Common myeloid progenitor, CD34-positive (primary cell): ENCODE measurements at regions not wholly inside any gene's neighbourhood (a gene's known extent, or its start where the extent isn't known, plus 50 kb on each side); places are given as distances from the start of the nearest gene placed in this dataset.

ENCODE experiments used
- CTCF ChIA-PET: fragments of 350-600 bp; sonication (Branson Sonifier 250); formaldehyde crosslinking; loops from one replicate; lab custom pipeline; 2021; ENCODE audit warnings: antibody characterized with exemption; lab: Charles Lee
- POLR2A ChIA-PET: fragments of 350-600 bp; sonication (Branson Sonifier 250); formaldehyde crosslinking; loops from one replicate; lab custom pipeline; 2021; ENCODE audit warnings: antibody characterized with exemption; lab: Charles Lee
- DNase-seq, 3 donors: peaks; one replicate each; pipeline versions ENCODE4 v3.0.0 to v3.0.0-alpha.2; 2013
- H3K27ac ChIP-seq, 2 experiments: 1 replicate in 1 of 2; 2 replicates in 1 of 2; pipeline ENCODE4 v1.7.0; 2013; ENCODE audit warnings: inconsistent platforms in 2 of 2, low read length in 2 of 2, mild to moderate bottlenecking in 2 of 2, low read depth in 1 of 2, moderate library complexity in 1 of 2; ENCODE audit not compliant: severe bottlenecking in 2 of 2, insufficient read depth in 1 of 2, poor library complexity in 1 of 2
- H3K27me3 ChIP-seq, 5 experiments: replicated peaks in 2 of 5; 1 replicate in 3 of 5; 2 replicates in 2 of 5; pipeline versions ENCODE4 v1.6.1 to v1.7.0; 2013; ENCODE audit warnings: low read length in 4 of 5, mild to moderate bottlenecking in 2 of 5, moderate library complexity in 2 of 5, inconsistent platforms in 1 of 5; ENCODE audit not compliant: insufficient read depth in 5 of 5, control insufficient read depth in 4 of 5
- H3K36me3 ChIP-seq, 4 experiments: 1 replicate in 2 of 4; 2 replicates in 2 of 4; pipeline versions ENCODE4 v1.6.1 to v1.7.0; 2013; ENCODE audit warnings: low read length in 3 of 4, control low read depth in 1 of 4, mild to moderate bottlenecking in 1 of 4; ENCODE audit not compliant: control insufficient read depth in 4 of 4, insufficient read depth in 4 of 4
- H3K4me1 ChIP-seq, 4 experiments: 1 replicate in 3 of 4; 2 replicates in 1 of 4; pipeline versions ENCODE4 v1.6.1 to v1.7.1; 2013; ENCODE audit warnings: low read length in 3 of 4, mild to moderate bottlenecking in 3 of 4, control low read depth in 1 of 4, inconsistent platforms in 1 of 4, moderate library complexity in 1 of 4; ENCODE audit not compliant: control insufficient read depth in 4 of 4, insufficient read depth in 4 of 4; ENCODE audit errors: control extremely low read depth in 1 of 4
- H3K4me3 ChIP-seq, 7 experiments: 1 replicate in 4 of 7; 2 replicates in 3 of 7; pipeline versions ENCODE4 v1.5.1 to v1.7.0; 2013; ENCODE audit warnings: mild to moderate bottlenecking in 7 of 7, low read length in 6 of 7, moderate library complexity in 6 of 7, inconsistent platforms in 2 of 7, low read depth in 2 of 7, control low read depth in 1 of 7; ENCODE audit not compliant: insufficient read depth in 4 of 7, control insufficient read depth in 1 of 7; ENCODE audit errors: extremely low read depth in 1 of 7
- H3K9me3 ChIP-seq, 5 experiments: 1 replicate in 4 of 5; 2 replicates in 1 of 5; pipeline versions ENCODE4 v1.6.1 to v1.7.1; 2013; ENCODE audit warnings: low read length in 4 of 5, mild to moderate bottlenecking in 2 of 5, inconsistent platforms in 1 of 5, low read depth in 1 of 5, moderate library complexity in 1 of 5; ENCODE audit not compliant: control insufficient read depth in 4 of 5, insufficient read depth in 2 of 5; ENCODE audit errors: control extremely low read depth in 1 of 5
- WGBS: methylation state at CpG from one replicate; pipeline ENCODE4 v1.1.5; 2013; ENCODE audit not compliant: insufficient coverage; 5-methylcytosine and 5-hydroxymethylcytosine counted together

GRCh38 chr10:121032460-121032859 lies 181.3 kb downstream of the WDR11 start:
- Histone ChIP-seq H3K27me3 (peaks cover 0 to 11% (median 0%) of the 10 kb centered on the region in 5 experiments), H3K27ac (no peak overlapping the region), H3K36me3 (no peaks in the 10 kb centered on the region), H3K4me1 (no peaks in the 10 kb centered on the region), H3K4me3 (no peak overlapping the region), H3K9me3 (no peaks in the 10 kb centered on the region)
- CTCF ChIA-PET: no interaction called here
- DNase-seq: no peak
- WGBS: 72% methylated on average over 3 of the region's 3 CpGs
- POLR2A ChIA-PET: no interaction called here

GRCh38 chr10:121033366-121033765 lies 182.2 kb downstream of the WDR11 start:
- CTCF ChIA-PET: no interaction called here
- Histone ChIP-seq H3K36me3 (no peaks in the 10 kb centered on the region), H3K4me1 (no peaks in the 10 kb centered on the region), H3K27me3 (peaks cover 0 to 12% (median 2%) of the 10 kb centered on the region in 5 experiments), H3K4me3 (no peak overlapping the region), H3K9me3 (no peaks in the 10 kb centered on the region), H3K27ac (no peak overlapping the region)
- 100% methylated on average over 1 of the region's 3 CpGs for WGBS
- no peak for DNase-seq
- POLR2A ChIA-PET: no interaction called here

GRCh38 chr10:121036431-121036830 lies 185.3 kb downstream of the WDR11 start:
- WGBS: 60% methylated on average over 3 of the region's 4 CpGs
- no peak overlapping the region for H3K4me3 ChIP-seq
- H3K27me3 ChIP-seq: peaks cover 0 to 16% (median 2%) of the 10 kb centered on the region in 5 experiments
- no peaks in the 10 kb centered on the region for H3K4me1 ChIP-seq
- ChIA-PET CTCF (interaction anchor here (0.7 to 1.5 kb wide), 3 partner anchors 8 to 33 kb away, joined by 3 read pairs; no protein-coding TSS in a partner anchor), POLR2A (no interaction called here)
- no peak for DNase-seq
- no peaks in the 10 kb centered on the region for H3K36me3 ChIP-seq
- H3K27ac ChIP-seq: no peak overlapping the region
- H3K9me3 ChIP-seq: no peaks in the 10 kb centered on the region

- no peak overlapping the region for H3K27ac ChIP-seq
- POLR2A ChIA-PET: no interaction called here
- no peaks in the 10 kb centered on the region for H3K36me3 ChIP-seq
- no peak for DNase-seq
- H3K4me1 ChIP-seq: no peaks in the 10 kb centered on the region
- 95% methylated on average over 4 of the region's 4 CpGs for WGBS
- peaks cover 0 to 11% (median 2%) of the 10 kb centered on the region in 5 experiments for H3K27me3 ChIP-seq
- H3K9me3 ChIP-seq: no peaks in the 10 kb centered on the region
- no peak overlapping the region for H3K4me3 ChIP-seq
- CTCF ChIA-PET: no interaction called here
Measured at GRCh38 chr10:121041499-121041898, 190.3 kb downstream of the WDR11 start.

- POLR2A ChIA-PET: no interaction called here
- CTCF ChIA-PET: no interaction called here
- H3K4me3 ChIP-seq: no peak overlapping the region
- H3K27me3 ChIP-seq: peaks cover 0 to 11% (median 2%) of the 10 kb centered on the region in 5 experiments
- no peak for DNase-seq
- no peaks in the 10 kb centered on the region for H3K4me1 ChIP-seq
- H3K36me3 ChIP-seq: no peaks in the 10 kb centered on the region
- no peak overlapping the region for H3K27ac ChIP-seq
- no peaks in the 10 kb centered on the region for H3K9me3 ChIP-seq
- 85% methylated on average over 2 of the region's 3 CpGs for WGBS
Measured at GRCh38 chr10:121041906-121042305, 190.7 kb downstream of the WDR11 start.

- no peak overlapping the region for H3K27ac ChIP-seq
- CTCF ChIA-PET: no interaction called here
- H3K36me3 ChIP-seq: no peaks in the 10 kb centered on the region
- H3K4me3 ChIP-seq: no peak overlapping the region
- H3K9me3 ChIP-seq: no peaks in the 10 kb centered on the region
- no peak for DNase-seq
- peaks cover 0 to 11% (median 2%) of the 10 kb centered on the region in 5 experiments for H3K27me3 ChIP-seq
- H3K4me1 ChIP-seq: no peaks in the 10 kb centered on the region
- POLR2A ChIA-PET: no interaction called here
- 92% methylated on average over 2 of the region's 3 CpGs for WGBS
Measured at GRCh38 chr10:121042342-121042741, 191.2 kb downstream of the WDR11 start.

GRCh38 chr10:121043124-121043849 lies 192.1 kb downstream of the WDR11 start:
- ChIA-PET CTCF (no interaction called here), POLR2A (no interaction called here)
- peaks cover 0 to 7% (median 0%) of the 10 kb centered on the region in 5 experiments for H3K27me3 ChIP-seq
- H3K27ac ChIP-seq: no peak overlapping the region
- no peak overlapping the region for H3K4me3 ChIP-seq
- H3K4me1 ChIP-seq: no peaks in the 10 kb centered on the region
- no peaks in the 10 kb centered on the region for H3K9me3 ChIP-seq
- no peaks in the 10 kb centered on the region for H3K36me3 ChIP-seq
- no peak for DNase-seq
- WGBS: 91% methylated on average over 16 of the region's 20 CpGs
